Left lobe of liver (tissue), 2 donors: ENCODE measurements at regions not wholly inside any gene's neighbourhood (a gene's known extent, or its start where the extent isn't known, plus 50 kb on each side); places are given as distances from the start of the nearest gene placed in this dataset.
A peak's percentile ranks its signal among the peaks of the same experiment; 100 is the strongest.
"Not testable (repeated sequence)": the region's sequence is repeated elsewhere in the genome, so short reads cannot be mapped to it uniquely, and the experiment has no call there.

Source experiments
- ATAC-seq: fragments of 200-7000 bp; cut with Tn5 transposase; one replicate; pipeline ENCODE4 v1.9.1; 2020; ENCODE audit warnings: mild to moderate bottlenecking, moderate library complexity
- DNase-seq: peaks from one replicate; pipeline ENCODE4 v3.0.0-alpha.2; 2020; ENCODE audit warnings: low spot score
- donor health status: DM: no; HTN: no; CAD: no; lungs with moderate emphysema.
- donor health status: DM: no; HTN: yes; CAD: no.

- not testable (repeated sequence) for DNase-seq, ATAC-seq
Observed at GRCh38 chr9:33734941-33735835, 60.2 kb upstream of the PRSS3 start.

- ATAC-seq (peak; percentile 92), DNase-seq (peak; percentile 64)
Observed at GRCh38 chr9:33737811-33738606, 57.4 kb upstream of the PRSS3 start.

- peak; percentile 79 for ATAC-seq
- no peak for DNase-seq
Observed at GRCh38 chr9:33739398-33739797, 56.0 kb upstream of the PRSS3 start.

GRCh38 chr9:33740075-33740474, 55.3 kb upstream of the PRSS3 start:
- DNase-seq (no peak), ATAC-seq (no peak)

GRCh38 chr9:33740958-33741357, 54.4 kb upstream of the PRSS3 start:
- DNase-seq, ATAC-seq: not testable (repeated sequence)

GRCh38 chr9:33742051-33742450, 53.3 kb upstream of the PRSS3 start:
- ATAC-seq: no peak
- DNase-seq: no peak

GRCh38 chr9:33742519-33742918, 52.8 kb upstream of the PRSS3 start:
- DNase-seq (no peak), ATAC-seq (peak; percentile 46)
